LNCAP (cell line): ENCODE measurements at regions not wholly inside any gene's neighbourhood (a gene's known extent, or its start where the extent isn't known, plus 50 kb on each side); places are given as distances from the start of the nearest gene placed in this dataset.

Source experiments
- CTCF ChIP-seq: fragments of 450-650 bp; IDR thresholded peaks from 2 replicates; pipeline ENCODE4 v1.5.1; 2017; ENCODE audit warnings: mild to moderate bottlenecking

- no peak for TF ChIP-seq CTCF
Observed at GRCh38 chr15:62985768-62986167, 56.8 kb upstream of the TPM1 start.

- TF ChIP-seq CTCF: no peak
Observed at GRCh38 chr15:62986948-62987347, 55.6 kb upstream of the TPM1 start.

GRCh38 chr15:62988701-62989100 lies 53.8 kb upstream of the TPM1 start:
- no peak for TF ChIP-seq CTCF

GRCh38 chr15:62989366-62990055 lies 53.0 kb upstream of the TPM1 start:
- no peak for TF ChIP-seq CTCF

GRCh38 chr15:62991698-62992097 lies 50.8 kb upstream of the TPM1 start:
- no peak for TF ChIP-seq CTCF

- no peak for TF ChIP-seq CTCF
Observed at GRCh38 chr15:62992302-62992701, 50.2 kb upstream of the TPM1 start.
